ENCODE measurements at regions not wholly inside any gene's neighbourhood (a gene's known extent, or its start where the extent isn't known, plus 50 kb on each side); places are given as distances from the start of the nearest gene placed in this dataset.
A peak's percentile ranks its signal among the peaks of the same experiment; 100 is the strongest.
"Not testable (repeated sequence)": the region's sequence is repeated elsewhere in the genome, so short reads cannot be mapped to it uniquely, and the experiment has no call there.

- DNase-seq (ENCODE audit: low spot score) = not testable (repeated sequence)
These were observed 157.7 kb downstream of the GIPC2 start for GRCh38 chr1:78203410-78203982.

- no peak for DNase-seq (ENCODE audit: low spot score)
These were observed 164.4 kb downstream of the GIPC2 start for GRCh38 chr1:78210175-78210574.

- no peak for DNase-seq (ENCODE audit: low spot score)
These were observed 165.8 kb downstream of the GIPC2 start for GRCh38 chr1:78211483-78212092.

- no peak for DNase-seq (ENCODE audit: low spot score)
These were observed 168.6 kb downstream of the GIPC2 start for GRCh38 chr1:78214334-78214733.

GRCh38 chr1:78222225-78222959 lies 176.6 kb downstream of the GIPC2 start:
- no peak for DNase-seq (ENCODE audit: low spot score)

- DNase-seq (ENCODE audit: low spot score) = no peak
These were observed 177.2 kb downstream of the GIPC2 start for GRCh38 chr1:78222960-78223358.

GRCh38 chr1:78223417-78224215 lies 177.8 kb downstream of the GIPC2 start:
- DNase-seq (ENCODE audit: low spot score) = peak; percentile 35

- DNase-seq (ENCODE audit: low spot score) = no peak
These were observed 178.6 kb downstream of the GIPC2 start for GRCh38 chr1:78224246-78224785.

- no peak for DNase-seq (ENCODE audit: low spot score)
These were observed 179.2 kb downstream of the GIPC2 start for GRCh38 chr1:78224861-78225552.

GRCh38 chr1:78226784-78227183 lies 181.0 kb downstream of the GIPC2 start:
- DNase-seq (ENCODE audit: low spot score) = peak; percentile 38

GRCh38 chr1:78227705-78228635 lies 182.2 kb downstream of the GIPC2 start:
- no peak for DNase-seq (ENCODE audit: low spot score)

- no peak for DNase-seq (ENCODE audit: low spot score)
These were observed 183.6 kb downstream of the GIPC2 start for GRCh38 chr1:78229344-78229743.

GRCh38 chr1:78231477-78231876 lies 185.7 kb downstream of the GIPC2 start:
- DNase-seq (ENCODE audit: low spot score) = no peak

GRCh38 chr1:78231894-78232293 lies 186.1 kb downstream of the GIPC2 start:
- no peak for DNase-seq (ENCODE audit: low spot score)

- no peak for DNase-seq (ENCODE audit: low spot score)
These were observed 186.9 kb downstream of the GIPC2 start for GRCh38 chr1:78232630-78233029.

GRCh38 chr1:78234496-78234895 lies 188.7 kb downstream of the GIPC2 start:
- no peak for DNase-seq (ENCODE audit: low spot score)

- DNase-seq (ENCODE audit: low spot score) = no peak
These were observed 190.9 kb downstream of the GIPC2 start for GRCh38 chr1:78236716-78237115.

GRCh38 chr1:78237364-78237916 lies 191.7 kb downstream of the GIPC2 start:
- peak; percentile 84 for DNase-seq (ENCODE audit: low spot score)

- DNase-seq (ENCODE audit: low spot score) = no peak
These were observed 194.4 kb downstream of the GIPC2 start for GRCh38 chr1:78240191-78240590.

GRCh38 chr1:78240755-78241154 lies 195.0 kb downstream of the GIPC2 start:
- peak; percentile 43 for DNase-seq (ENCODE audit: low spot score)

Data from mucosa of gallbladder (tissue), 1 donor.